CD4-positive, alpha-beta T cell treated with Interferon gamma for 1 hour (primary cell): ENCODE measurements at regions not wholly inside any gene's neighbourhood (a gene's known extent, or its start where the extent isn't known, plus 50 kb on each side); places are given as distances from the start of the nearest gene placed in this dataset.

Experiments
- DNase-seq: peaks from one replicate; pipeline ENCODE4 v3.0.0-alpha.2; 2020

GRCh38 chr20:59403962-59404314 is 103.5 kb downstream of the EDN3 start:
- DNase-seq: no peak

- DNase-seq: no peak
Observed at GRCh38 chr20:59404749-59405148, 104.3 kb downstream of the EDN3 start.

- no peak for DNase-seq
Observed at GRCh38 chr20:59405226-59406200, 105.1 kb downstream of the EDN3 start.

- no peak for DNase-seq
Observed at GRCh38 chr20:59406446-59406845, 106.0 kb downstream of the EDN3 start.

- no peak for DNase-seq
Observed at GRCh38 chr20:59411170-59411569, 110.8 kb downstream of the EDN3 start.

GRCh38 chr20:59411589-59411988 is 111.2 kb downstream of the EDN3 start:
- DNase-seq: no peak

- no peak for DNase-seq
Observed at GRCh38 chr20:59412181-59412580, 111.8 kb downstream of the EDN3 start.

- DNase-seq: no peak
Observed at GRCh38 chr20:59412875-59413284, 112.5 kb downstream of the EDN3 start.

- no peak for DNase-seq
Observed at GRCh38 chr20:59413326-59413865, 113.0 kb downstream of the EDN3 start.

- no peak for DNase-seq
Observed at GRCh38 chr20:59414936-59415623, 114.7 kb downstream of the EDN3 start.

- DNase-seq: no peak
Observed at GRCh38 chr20:59416916-59417315, 116.5 kb downstream of the EDN3 start.

- no peak for DNase-seq
Observed at GRCh38 chr20:59421089-59421488, 120.7 kb downstream of the EDN3 start.

- no peak for DNase-seq
Observed at GRCh38 chr20:59421920-59422637, 121.7 kb downstream of the EDN3 start.

- DNase-seq: no peak
Observed at GRCh38 chr20:59422872-59423544, 122.6 kb downstream of the EDN3 start.

GRCh38 chr20:59424976-59425375 is 124.6 kb downstream of the EDN3 start:
- no peak for DNase-seq

- DNase-seq: no peak
Observed at GRCh38 chr20:59425572-59425971, 125.2 kb downstream of the EDN3 start.

GRCh38 chr20:59428006-59428405 is 127.6 kb downstream of the EDN3 start:
- no peak for DNase-seq

- no peak for DNase-seq
Observed at GRCh38 chr20:59428441-59429205, 128.2 kb downstream of the EDN3 start.

GRCh38 chr20:59429396-59429795 is 129.0 kb downstream of the EDN3 start:
- no peak for DNase-seq

- DNase-seq: no peak
Observed at GRCh38 chr20:59431014-59431413, 130.6 kb downstream of the EDN3 start.

GRCh38 chr20:59434960-59435359 is 134.5 kb downstream of the EDN3 start:
- no peak for DNase-seq

- DNase-seq: no peak
Observed at GRCh38 chr20:59435518-59435917, 135.1 kb downstream of the EDN3 start.
